Neural progenitor cell (in vitro differentiated cells): ENCODE measurements at regions not wholly inside any gene's neighbourhood (a gene's known extent, or its start where the extent isn't known, plus 50 kb on each side); places are given as distances from the start of the nearest gene placed in this dataset.

Experiments used
- CTCF ChIP-seq: fragments of 200-600 bp; sonication (generic); IDR thresholded peaks from 2 replicates; pipeline ENCODE4 v1.5.1; 2017; ENCODE audit warnings: antibody characterized with exemption, mild to moderate bottlenecking
- EZH2 ChIP-seq: fragments of 200-600 bp; sonication (generic); IDR thresholded peaks from 2 replicates; pipeline ENCODE4 v1.6.1; 2017; ENCODE audit warnings: antibody characterized with exemption, mild to moderate bottlenecking, moderate library complexity

DNA sequence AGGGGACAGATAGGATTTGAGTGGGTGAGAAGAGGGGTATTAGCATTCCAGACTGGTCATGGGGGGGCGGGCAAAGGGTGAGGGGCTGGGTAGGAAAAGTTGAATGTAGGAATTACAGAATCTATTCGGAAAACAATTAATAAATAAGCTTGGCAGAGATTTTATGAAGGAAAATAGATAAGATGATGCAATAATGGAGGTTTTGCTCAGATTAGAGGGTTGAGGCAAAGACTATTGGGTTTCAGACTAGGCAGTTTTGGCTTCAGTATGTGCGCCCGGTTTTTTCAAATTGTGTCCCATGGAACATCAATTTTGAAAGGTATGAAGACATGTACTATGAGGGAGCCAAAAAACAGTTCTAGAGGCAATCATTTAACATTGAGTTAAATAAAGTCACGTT lies 410.6 kb downstream of the SPRY1 start:
- TF ChIP-seq EZH2 (no peak), CTCF (no peak)
